PC-3 (cell line): ENCODE measurements at regions not wholly inside any gene's neighbourhood (a gene's known extent, or its start where the extent isn't known, plus 50 kb on each side); places are given as distances from the start of the nearest gene placed in this dataset.

Experiments
- ATAC-seq: fragments of 200-7000 bp; cut with Tn5 transposase; 2 replicates; pipeline ENCODE4 v1.9.1; 2020; ENCODE audit warnings: mild to moderate bottlenecking, moderate library complexity
- BruUV-seq: library from RNA; stranded (reverse); fragments of 400-500 nt; replicated peaks from 2 replicates; lab custom pipeline; 2021; lab: Mats Ljungman, UMichigan
- CTCF ChIA-PET: fragments of 300-600 bp; sonication (Branson Sonifier 250); formaldehyde crosslinking; loops from one replicate; lab custom pipeline; 2022; ENCODE audit warnings: antibody characterized with exemption; lab: Charles Lee
- POLR2A ChIA-PET: fragments of 300-600 bp; sonication (Branson Sonifier 250); formaldehyde crosslinking; loops from one replicate; lab custom pipeline; 2022; ENCODE audit warnings: antibody characterized with exemption; ENCODE audit not compliant: unreplicated experiment; lab: Charles Lee
- DNase-seq: peaks from one replicate; pipeline ENCODE4 v3.0.0-alpha.2; 2015
- H2AFZ ChIP-seq: fragments of 300-600 bp; sonication (generic); 2 replicates; pipeline ENCODE4 v1.6.0; 2016; ENCODE audit warnings: antibody characterized with exemption, low read length
- H3F3A ChIP-seq: fragments of 300-600 bp; sonication (generic); one replicate; pipeline ENCODE4 v1.6.0; 2017; ENCODE audit warnings: antibody characterized with exemption, low read length, control low read depth, mild to moderate bottlenecking; ENCODE audit not compliant: unreplicated experiment
- H3K27ac ChIP-seq: fragments of 300-600 bp; sonication (generic); 2 replicates; pipeline ENCODE4 v1.5.1; 2016; ENCODE audit warnings: mild to moderate bottlenecking, low read length
- H3K27me3 ChIP-seq: fragments of 300-600 bp; sonication (generic); 2 replicates; pipeline ENCODE4 v1.6.1; 2016; ENCODE audit warnings: low read length, mixed read lengths
- H3K36me3 ChIP-seq: fragments of 300-600 bp; sonication (generic); 2 replicates; pipeline ENCODE4 v1.6.1; 2016; ENCODE audit warnings: low read depth, mixed run types, low read length, mixed read lengths
- H3K4me1 ChIP-seq: fragments of 300-600 bp; sonication (generic); 2 replicates; pipeline ENCODE4 v1.5.1; 2016; ENCODE audit warnings: low read length; ENCODE audit not compliant: insufficient read depth
- H3K4me2 ChIP-seq: fragments of 300-600 bp; sonication (generic); 2 replicates; pipeline ENCODE4 v1.6.0; 2016; ENCODE audit warnings: low read length
- H3K4me3 ChIP-seq: fragments of 300-600 bp; sonication (generic); 2 replicates; pipeline ENCODE4 v1.5.1; 2016; ENCODE audit warnings: mild to moderate bottlenecking, low read length, mixed read lengths
- H3K79me2 ChIP-seq: fragments of 300-600 bp; sonication (generic); 2 replicates; pipeline ENCODE4 v1.6.1; 2017; ENCODE audit warnings: low read length, mixed read lengths
- H3K9ac ChIP-seq: fragments of 300-600 bp; sonication (generic); 2 replicates; pipeline ENCODE4 v1.6.0; 2016; ENCODE audit warnings: mild to moderate bottlenecking, low read length
- H3K9me2 ChIP-seq: fragments of 300-600 bp; sonication (generic); replicated peaks from 2 replicates; pipeline ENCODE4 v1.6.1; 2016; ENCODE audit warnings: mixed run types, low read length, mixed read lengths
- H3K9me3 ChIP-seq: fragments of 300-600 bp; sonication (generic); 2 replicates; pipeline ENCODE4 v1.6.1; 2016; ENCODE audit warnings: low read length, mixed read lengths
- H4K20me1 ChIP-seq: fragments of 300-600 bp; sonication (generic); 2 replicates; pipeline ENCODE4 v1.6.1; 2016; ENCODE audit warnings: low read length, mixed read lengths
- CTCF ChIP-seq: fragments of 300-600 bp; sonication (generic); conservative IDR thresholded peaks from 2 replicates; pipeline ENCODE4 v1.5.1; 2017; ENCODE audit warnings: antibody characterized with exemption, low read depth, mild to moderate bottlenecking, low read length
- EZH2 ChIP-seq: fragments of 300-600 bp; sonication (generic); IDR thresholded peaks from one replicate; pipeline ENCODE4 v1.6.1; 2017; ENCODE audit warnings: antibody characterized with exemption, mild to moderate bottlenecking, low read length; ENCODE audit not compliant: unreplicated experiment
- EZH2phosphoT487 ChIP-seq: fragments of 300-600 bp; sonication (generic); IDR thresholded peaks from 2 replicates; pipeline ENCODE4 v1.6.1; 2018; ENCODE audit warnings: mild to moderate bottlenecking, antibody characterized with exemption, low read length, borderline replicate concordance
- intact Hi-C: fragments of 100-400 bp; cut with micrococcal nuclease; formaldehyde crosslinking; loops from 2 replicates; pipeline ENCODE4 v1.9.0; 2023

GRCh38 chr10:133028956-133029355, 58.8 kb upstream of the ADGRA1 start:
- no peaks in the 10 kb centered on the region for H3K4me1 ChIP-seq
- no peak overlapping the region for H3K27ac ChIP-seq
- no peak overlapping the region for H3K9ac ChIP-seq
- H3K27me3 ChIP-seq, result peaks cover 79% of the 10 kb centered on the region
- no peak overlapping the region for H3K4me2 ChIP-seq
- no peak overlapping the region for H2AFZ ChIP-seq
- no peaks in the 10 kb centered on the region for H3K36me3 ChIP-seq
- BruUV-seq, result no TSS peak
- no peaks in the 10 kb centered on the region for H4K20me1 ChIP-seq
- H3K4me3 ChIP-seq, result no peak overlapping the region
- no peaks in the 10 kb centered on the region for H3K9me2 ChIP-seq
- H3F3A ChIP-seq, result no peaks in the 10 kb centered on the region
- TF ChIP-seq CTCF (no peak), EZH2 (no peak), EZH2phosphoT487 (no peak)
- DNase-seq, result no peak
- intact Hi-C loops, result no loop called here
- no peaks in the 10 kb centered on the region for H3K9me3 ChIP-seq
- CTCF ChIA-PET, result no interaction called here
- H3K79me2 ChIP-seq, result no peaks in the 10 kb centered on the region
- ATAC-seq, result no peak
- POLR2A ChIA-PET, result no interaction called here

GRCh38 chr10:133028158-133028557, 59.6 kb upstream of the ADGRA1 start:
- Histone ChIP-seq H3K9ac (no peak overlapping the region), H3K79me2 (no peaks in the 10 kb centered on the region), H3K9me2 (no peaks in the 10 kb centered on the region), H3K4me2 (no peak overlapping the region), H4K20me1 (no peaks in the 10 kb centered on the region), H3K36me3 (no peaks in the 10 kb centered on the region), H3K9me3 (no peaks in the 10 kb centered on the region), H3K4me1 (no peaks in the 10 kb centered on the region), H3K4me3 (no peak overlapping the region), H3F3A (no peaks in the 10 kb centered on the region), H2AFZ (no peak overlapping the region), H3K27ac (no peak overlapping the region), H3K27me3 (peaks cover 78% of the 10 kb centered on the region)
- ATAC-seq, result no peak
- TF ChIP-seq CTCF (no peak), EZH2phosphoT487 (no peak), EZH2 (no peak)
- POLR2A ChIA-PET, result no interaction called here
- CTCF ChIA-PET, result no interaction called here
- intact Hi-C loops, result no loop called here
- no peak for DNase-seq
- BruUV-seq, result no TSS peak

- H3K9me2 ChIP-seq, result no peaks in the 10 kb centered on the region
- no peaks in the 10 kb centered on the region for H3K4me1 ChIP-seq
- no peak for ATAC-seq
- BruUV-seq, result no TSS peak
- no peak overlapping the region for H2AFZ ChIP-seq
- no peak overlapping the region for H3K4me3 ChIP-seq
- no peaks in the 10 kb centered on the region for H3K79me2 ChIP-seq
- peaks cover 81% of the 10 kb centered on the region for H3K27me3 ChIP-seq
- H3K9ac ChIP-seq, result no peak overlapping the region
- intact Hi-C loops, result no loop called here
- CTCF ChIA-PET, result no interaction called here
- H3K27ac ChIP-seq, result no peak overlapping the region
- POLR2A ChIA-PET, result no interaction called here
- no peaks in the 10 kb centered on the region for H3K9me3 ChIP-seq
- no peak for TF ChIP-seq CTCF
- TF ChIP-seq EZH2phosphoT487, result no peak
- TF ChIP-seq EZH2, result no peak
- H3K36me3 ChIP-seq, result no peaks in the 10 kb centered on the region
- no peak overlapping the region for H3K4me2 ChIP-seq
- H3F3A ChIP-seq, result no peaks in the 10 kb centered on the region
- no peak for DNase-seq
- H4K20me1 ChIP-seq, result no peaks in the 10 kb centered on the region
Observed at GRCh38 chr10:133027482-133027881, 60.2 kb upstream of the ADGRA1 start.
